ENCODE measurements at regions not wholly inside any gene's neighbourhood (a gene's known extent, or its start where the extent isn't known, plus 50 kb on each side); places are given as distances from the start of the nearest gene placed in this dataset.

DNA sequence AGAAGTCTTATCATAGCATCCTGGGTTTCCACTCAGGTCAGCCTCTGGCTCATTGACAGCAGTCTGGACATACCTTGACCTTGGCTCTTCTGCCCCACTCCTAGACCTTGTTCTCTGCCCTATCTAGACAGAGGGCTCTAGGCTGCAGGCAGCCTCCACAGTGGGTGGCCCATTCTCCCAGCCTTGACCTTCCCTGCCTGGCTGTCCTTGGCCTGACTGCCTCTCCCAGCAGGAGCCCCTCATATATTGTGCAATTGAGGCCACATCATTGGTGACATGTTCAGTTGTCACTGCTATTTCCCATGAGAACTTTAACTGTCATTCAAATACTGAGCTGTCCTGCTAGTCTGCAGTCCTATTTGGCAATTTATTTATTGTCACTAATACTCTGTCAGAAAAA, 503.4 kb downstream of the PLXNA4 start:
- no peak for DNase-seq (ENCODE audit: low read depth in 3 of 3)

DNA sequence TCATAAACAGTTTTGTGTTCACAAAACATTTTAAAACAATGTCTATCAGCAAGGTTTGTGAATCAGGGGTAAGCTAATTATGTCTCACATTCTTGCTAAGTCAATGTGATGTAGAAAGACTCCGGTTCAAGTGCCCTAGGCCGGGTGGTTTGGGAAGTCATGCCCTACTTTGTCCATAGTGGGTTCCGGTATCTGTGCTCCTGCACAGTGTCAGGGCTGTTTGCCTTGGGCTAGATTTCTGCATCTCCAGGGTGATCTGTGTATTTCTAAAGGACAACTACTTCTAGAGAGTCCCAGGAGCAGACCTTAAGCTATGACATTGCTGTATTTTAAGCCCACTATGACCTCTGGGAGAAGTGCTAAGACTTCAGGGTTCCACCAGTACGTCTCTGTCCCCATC, 504.1 kb downstream of the PLXNA4 start:
- no peak for DNase-seq (ENCODE audit: low read depth in 3 of 3)

DNA sequence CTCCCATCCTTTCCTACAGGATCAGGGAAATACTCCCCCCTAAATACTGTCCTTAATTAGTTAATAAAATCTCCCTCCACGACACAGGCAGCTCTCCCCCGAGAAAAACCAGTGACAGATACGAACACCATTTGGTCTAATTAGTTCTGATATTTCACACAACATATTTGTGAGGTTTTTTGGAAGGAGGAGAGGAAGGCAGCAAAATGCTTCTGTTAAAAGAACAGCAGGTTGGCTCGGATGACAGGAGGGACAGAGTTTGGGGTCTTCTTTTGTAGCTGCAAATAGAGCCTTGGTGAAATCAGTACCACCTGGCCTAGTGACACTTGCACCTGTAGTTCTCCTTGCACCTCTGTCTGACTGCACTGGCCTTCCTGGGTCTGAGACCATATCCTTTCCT, 507.0 kb downstream of the PLXNA4 start:
- DNase-seq (ENCODE audit: low read depth in 3 of 3): no peak

DNA sequence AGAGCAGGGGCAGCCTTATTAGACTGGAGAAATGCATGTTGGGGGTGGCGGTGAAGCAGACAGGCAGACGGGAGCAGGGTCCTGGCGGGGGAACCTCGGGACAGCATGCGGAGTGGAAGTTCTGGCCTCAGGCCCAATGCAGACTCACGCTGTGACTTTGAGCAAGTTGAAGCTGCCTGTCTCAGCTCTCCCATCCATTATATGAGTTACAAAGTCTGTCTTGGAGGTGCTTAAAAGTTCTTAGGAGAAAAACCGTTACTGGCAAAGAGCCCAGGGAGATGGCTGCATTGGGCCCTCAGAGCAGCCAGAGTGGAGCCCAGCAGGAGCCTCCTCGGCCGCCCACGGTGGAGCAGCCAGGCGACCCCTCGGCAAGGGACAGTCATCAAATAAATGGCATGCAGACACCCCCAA, 509.5 kb downstream of the PLXNA4 start:
- DNase-seq (ENCODE audit: low read depth in 3 of 3): no peak

DNA sequence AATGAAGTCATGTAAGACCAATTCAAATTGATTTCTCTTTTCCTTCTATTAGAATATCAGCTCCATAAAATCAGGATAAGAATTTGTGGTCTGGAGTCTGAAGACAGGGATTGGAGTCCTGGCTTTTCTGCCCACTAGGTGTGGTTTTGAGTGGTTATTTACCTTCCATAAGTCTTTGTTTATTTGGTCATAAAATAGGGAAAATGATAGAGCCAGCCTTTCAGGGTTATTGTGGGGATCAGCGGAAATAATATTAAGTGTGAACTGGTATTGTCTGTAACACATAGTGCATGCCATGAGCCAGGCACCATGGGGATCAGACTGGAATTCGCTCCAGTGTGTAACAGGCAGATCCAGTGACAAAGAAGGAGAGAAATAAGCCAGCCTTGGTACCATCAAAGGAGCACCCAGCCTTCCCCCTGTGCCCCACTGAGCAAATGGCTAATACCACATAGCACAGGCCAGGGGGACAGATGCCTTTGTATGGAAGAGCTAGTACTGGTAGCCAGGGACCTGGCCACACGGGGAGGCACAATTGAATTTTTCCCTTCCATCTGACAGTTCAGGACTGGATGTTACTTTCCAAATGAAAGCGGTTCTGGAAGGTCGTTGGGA, 509.7 kb upstream of the PODXL start:
- no peak for DNase-seq (ENCODE audit: low read depth in 3 of 3)

DNA sequence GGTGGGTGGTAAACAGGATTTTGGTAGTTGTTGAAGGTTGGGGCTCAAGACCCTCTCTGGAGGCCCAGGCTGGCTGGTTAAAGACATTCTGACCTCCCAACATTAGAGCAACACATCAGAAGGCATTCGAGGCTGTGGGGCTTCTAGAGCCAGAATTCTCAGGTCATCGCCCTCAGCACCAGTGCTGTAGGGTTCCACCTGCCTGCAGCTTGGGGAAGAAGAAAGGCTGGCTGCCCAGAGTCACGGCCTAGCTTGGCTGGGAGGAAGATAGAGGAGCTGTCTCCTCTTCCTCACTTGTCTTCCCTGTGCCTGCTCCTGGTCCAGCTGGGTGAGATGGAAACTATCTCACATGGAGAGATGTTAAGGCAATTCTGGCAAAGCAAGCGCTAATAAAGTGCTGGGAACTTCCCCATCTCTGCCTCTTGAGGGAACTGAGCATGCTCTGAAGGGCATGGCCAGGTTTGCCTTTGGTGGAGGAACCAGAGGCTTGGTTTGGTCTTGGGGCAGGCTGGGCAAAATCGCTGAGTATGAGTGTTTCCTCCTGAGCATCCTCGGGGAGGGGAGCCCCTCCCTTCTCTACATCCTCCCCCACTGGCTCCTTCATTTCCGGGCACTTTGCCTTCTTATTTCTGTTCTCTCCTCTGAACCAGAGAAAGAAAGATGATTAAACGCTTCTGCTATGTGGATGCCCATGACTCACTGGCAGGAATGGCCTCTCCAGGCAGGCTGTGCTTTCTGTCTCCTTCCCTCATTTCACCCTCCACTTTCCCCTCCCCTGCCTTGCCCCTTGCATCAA, 509.0 kb upstream of the PODXL start:
- DNase-seq (ENCODE audit: low read depth in 3 of 3): no peak

DNA sequence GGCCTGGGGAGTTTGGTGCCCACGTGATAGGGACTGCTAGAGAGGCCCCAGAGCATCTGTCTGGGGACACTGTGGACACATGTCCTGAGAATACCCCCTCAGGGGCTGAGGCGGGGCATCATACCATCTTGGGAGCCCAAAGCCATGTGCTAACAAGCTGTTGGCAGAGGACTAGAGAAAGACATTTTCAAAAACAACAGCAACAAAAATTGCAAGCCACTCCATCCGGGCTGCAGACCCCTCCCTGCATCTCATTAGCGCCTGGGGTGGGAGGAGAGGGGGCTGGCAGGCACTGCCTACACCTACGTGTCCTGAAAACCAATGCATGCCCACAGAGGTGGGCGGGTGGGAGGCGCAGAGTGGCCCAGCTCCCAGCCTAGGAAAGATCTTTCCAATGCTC, 507.4 kb upstream of the PODXL start:
- no peak for DNase-seq (ENCODE audit: low read depth in 3 of 3)

DNA sequence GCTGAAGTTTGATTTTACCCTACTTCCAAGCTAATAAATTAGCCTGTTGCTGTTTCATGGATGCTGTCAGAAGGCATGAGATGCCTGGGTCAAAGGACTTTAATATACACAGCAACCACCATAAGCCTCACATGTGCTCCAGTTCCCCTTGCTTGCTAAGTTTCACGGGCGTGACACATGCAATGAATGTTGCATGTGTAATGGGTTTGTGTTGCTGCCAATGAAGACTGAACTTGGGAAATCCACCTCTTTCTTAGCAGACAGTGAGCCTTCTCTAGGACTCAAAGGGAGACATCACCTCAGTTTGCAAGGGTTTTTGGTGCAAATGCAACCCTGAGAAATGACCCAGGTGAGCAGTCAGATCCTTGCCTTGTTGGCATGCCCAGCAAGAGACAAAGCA, 505.5 kb upstream of the PODXL start:
- no peak for DNase-seq (ENCODE audit: low read depth in 3 of 3)

DNA sequence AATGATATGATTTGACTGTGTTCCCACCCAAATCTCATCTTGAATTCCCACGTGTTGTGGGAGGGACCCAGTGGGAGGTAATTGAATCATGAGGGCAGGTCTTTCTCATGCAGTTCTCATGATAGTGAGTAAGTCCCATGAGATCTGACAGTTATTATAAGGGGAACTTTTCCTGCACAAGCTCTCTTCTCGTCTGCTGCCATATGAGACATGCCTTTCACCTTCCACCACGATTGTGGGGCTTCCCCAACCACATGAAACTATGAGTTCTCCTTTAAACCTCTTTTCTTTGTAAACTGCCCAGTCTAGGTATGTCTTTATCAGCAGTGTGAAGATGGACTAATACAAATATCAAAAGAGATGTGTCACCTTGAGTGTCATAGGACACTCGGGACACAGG, 502.7 kb upstream of the PODXL start:
- no peak for DNase-seq (ENCODE audit: low read depth in 3 of 3)

DNA sequence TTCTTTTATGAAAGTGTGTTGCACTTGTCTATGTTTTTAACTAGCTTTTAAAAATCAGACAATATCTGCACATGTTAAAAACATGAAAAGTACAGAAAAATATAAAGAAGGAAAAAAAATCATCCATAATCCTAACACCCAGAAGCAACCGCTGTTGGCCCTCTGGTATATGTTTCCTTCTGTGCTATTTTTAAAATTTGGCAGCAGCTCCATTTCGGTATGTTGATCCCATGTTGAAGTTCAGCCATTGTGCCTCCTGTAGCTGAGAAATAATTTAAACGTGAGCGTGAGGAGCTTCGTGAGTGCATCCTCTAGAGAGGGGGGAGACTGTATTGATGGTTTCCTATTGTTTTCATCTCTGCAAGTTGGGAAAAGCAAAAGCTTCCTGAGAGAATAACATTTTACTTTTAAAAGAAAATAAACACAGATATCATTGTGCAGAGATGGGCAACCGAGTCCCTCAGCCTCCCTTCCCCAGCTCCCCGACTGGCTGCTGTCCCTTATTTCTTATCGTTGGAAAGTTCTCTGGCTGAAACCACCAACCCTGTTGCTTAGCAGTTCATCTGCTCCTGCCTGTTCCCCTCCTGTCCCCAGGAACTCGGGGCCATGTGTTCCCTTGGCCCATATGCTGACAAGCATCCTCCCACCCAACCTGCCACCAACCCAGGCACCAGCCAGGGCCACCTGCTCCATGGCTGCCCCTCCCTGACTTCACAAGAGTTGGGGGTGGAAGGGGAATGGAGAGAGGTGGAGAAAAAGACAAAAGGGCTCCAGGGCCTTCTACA, 499.1 kb upstream of the PODXL start:
- DNase-seq (ENCODE audit: low read depth in 3 of 3): no peak

DNA sequence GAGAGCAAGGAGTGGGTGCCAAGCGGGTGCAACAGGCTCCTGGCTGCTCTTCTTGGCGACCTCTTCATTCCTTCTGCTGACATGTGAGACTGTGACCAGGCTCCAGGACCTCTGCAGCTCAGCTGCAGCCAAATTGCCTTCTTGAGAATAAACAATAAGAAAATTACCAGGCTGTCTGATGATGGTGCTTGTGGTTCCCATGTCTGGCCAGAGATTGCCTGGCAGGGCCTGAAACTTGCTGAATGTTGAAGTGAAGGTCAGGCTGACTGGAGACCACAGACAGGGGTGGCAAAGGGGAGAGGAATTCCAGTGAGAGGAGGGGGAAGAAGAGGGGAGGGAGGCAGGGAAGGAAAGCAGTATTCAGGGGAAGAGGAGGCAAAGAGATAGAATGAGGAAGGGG, 497.4 kb upstream of the PODXL start:
- DNase-seq (ENCODE audit: low read depth in 3 of 3): no peak

DNA sequence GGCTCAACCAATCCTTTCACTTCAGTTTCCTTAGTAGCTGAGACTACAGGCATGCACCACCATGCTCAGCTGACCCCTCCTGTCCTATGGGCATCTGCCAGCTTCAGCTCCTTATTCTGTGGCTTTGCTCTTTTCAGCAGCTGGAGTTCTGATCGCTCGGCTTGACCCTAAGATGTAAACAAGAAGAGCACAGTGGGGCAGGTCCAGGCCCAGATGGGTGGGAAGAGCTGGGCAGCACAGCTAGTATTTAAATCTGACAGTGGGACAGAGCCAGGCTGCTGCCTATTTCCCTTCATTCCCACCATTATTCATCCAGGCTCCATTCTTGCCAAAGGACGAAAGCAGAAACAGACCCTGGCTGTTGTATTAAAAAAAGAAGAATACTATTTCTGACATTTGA, 494.9 kb upstream of the PODXL start:
- DNase-seq (ENCODE audit: low read depth in 3 of 3): no peak

DNA sequence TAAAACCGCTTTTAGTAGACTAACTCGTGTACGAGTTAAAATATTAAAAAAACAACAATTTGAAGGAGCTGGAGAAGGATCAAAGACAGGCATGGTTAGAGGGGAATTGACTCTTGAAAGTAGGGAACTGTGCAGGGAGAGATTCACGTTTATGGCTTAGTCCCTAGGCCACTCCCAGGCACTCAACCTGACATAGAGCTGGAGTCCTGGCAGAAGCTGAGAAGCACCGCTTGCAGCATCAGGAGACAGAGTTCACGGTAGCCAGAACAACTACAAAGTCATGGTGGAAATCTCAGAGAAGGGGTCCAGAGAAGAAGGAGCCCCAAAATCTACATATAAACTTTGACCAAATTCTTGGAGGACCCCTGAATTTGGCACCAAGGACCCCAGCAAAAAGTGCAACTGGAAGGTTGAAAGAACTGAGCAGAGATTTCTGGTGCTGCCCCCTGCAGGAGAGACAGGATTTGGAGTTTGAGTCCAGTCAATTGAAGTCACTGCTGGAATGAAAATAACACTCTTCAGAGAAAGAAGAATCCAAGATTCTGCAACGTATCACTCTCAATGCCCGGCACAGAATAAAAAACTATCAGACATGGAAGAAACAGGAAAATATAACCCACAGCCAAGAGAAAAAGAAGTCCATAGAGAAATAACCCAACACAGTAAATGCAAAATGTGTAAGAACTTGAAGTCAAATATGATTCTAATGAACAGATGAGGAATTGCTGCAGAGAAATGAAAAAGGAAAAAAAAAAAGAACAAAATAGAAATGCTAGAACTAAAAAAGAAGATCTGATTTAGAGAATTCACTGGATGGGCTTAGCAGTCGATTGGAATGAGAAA, 493.3 kb upstream of the PODXL start:
- DNase-seq (ENCODE audit: low read depth in 3 of 3): peak in 1 of 3 donors; percentile 7

DNA sequence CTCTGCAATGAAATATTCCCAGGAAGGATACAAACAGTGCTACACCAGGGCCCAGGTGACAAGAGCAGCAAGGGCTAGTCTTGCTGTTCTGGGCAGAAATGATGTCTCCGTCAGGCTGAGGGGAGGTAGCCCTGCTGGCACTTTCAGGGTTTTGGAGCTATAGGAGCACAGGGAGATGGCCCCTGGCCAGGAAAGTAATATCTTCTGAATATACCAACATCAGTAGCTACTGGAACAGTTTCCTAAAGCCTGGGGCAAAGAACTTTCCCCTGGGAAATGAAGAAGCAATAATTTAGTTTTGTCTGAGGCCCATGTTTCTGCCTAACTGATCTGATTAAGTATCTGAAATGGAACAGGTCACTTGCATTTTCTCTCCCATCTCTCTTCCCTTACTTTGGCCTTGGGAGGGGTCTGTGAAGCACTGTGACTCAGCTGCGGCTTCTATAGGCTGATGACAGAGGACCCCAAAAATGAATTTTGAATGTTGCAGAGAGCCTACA, 489.1 kb upstream of the PODXL start:
- no peak for DNase-seq (ENCODE audit: low read depth in 3 of 3)

DNA sequence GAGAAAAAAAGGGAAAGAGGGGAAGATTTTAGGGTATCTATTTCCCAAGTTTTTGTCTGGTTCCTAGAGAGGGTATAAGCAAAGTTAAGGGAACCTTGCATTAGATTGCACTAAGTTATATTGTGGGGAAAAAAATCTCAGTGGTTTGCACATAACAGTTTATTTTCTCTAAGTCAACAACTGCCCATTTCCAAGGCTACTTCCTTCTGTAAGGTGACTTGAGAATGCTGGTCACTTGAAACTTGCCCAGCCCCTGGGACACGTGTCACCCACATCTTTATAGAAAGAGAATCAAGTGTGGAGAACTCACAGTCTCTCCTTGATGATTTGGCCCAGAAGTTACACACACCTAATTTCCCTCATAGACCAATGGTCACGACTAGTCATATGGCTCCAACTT, 488.6 kb upstream of the PODXL start:
- DNase-seq (ENCODE audit: low read depth in 3 of 3): no peak

DNA sequence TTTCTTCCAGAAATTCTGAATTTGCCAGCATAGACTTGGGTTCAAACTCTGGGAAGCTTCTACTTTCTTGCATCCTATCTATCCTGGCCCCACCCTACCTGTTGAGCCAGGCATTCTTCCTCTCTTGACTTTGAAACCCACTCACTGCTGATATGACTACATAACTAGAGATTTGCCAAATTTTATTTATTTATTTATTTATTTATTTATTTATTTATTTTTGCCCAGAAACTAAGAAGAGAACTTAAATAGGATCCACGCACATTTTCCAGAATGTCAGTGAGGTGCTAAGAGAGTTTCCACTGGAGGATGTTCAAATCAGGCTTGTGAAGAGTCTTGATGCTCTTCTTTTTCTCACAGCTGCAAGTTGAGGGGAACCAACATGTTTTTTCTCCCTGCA, 487.8 kb upstream of the PODXL start:
- DNase-seq (ENCODE audit: low read depth in 3 of 3): no peak

DNA sequence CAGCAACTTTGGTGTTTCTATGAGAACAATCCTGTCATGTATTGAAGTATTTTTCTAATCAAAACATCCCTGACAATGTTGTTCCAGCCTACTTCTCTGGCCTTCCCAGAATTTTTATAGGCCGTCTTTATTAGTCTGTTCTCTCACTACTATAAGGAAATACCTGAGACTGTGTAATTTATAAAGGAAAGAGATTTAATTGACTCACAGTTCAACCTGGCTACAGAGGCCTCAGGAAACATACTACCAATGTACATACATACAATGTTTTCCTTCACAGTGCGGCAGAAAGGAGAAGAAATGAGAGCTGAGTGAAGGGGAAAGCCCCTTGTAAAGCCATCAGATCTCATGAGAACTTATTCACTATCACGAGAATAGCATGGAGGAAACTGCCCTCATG, 484.7 kb upstream of the PODXL start:
- no peak for DNase-seq (ENCODE audit: low read depth in 3 of 3)

DNA sequence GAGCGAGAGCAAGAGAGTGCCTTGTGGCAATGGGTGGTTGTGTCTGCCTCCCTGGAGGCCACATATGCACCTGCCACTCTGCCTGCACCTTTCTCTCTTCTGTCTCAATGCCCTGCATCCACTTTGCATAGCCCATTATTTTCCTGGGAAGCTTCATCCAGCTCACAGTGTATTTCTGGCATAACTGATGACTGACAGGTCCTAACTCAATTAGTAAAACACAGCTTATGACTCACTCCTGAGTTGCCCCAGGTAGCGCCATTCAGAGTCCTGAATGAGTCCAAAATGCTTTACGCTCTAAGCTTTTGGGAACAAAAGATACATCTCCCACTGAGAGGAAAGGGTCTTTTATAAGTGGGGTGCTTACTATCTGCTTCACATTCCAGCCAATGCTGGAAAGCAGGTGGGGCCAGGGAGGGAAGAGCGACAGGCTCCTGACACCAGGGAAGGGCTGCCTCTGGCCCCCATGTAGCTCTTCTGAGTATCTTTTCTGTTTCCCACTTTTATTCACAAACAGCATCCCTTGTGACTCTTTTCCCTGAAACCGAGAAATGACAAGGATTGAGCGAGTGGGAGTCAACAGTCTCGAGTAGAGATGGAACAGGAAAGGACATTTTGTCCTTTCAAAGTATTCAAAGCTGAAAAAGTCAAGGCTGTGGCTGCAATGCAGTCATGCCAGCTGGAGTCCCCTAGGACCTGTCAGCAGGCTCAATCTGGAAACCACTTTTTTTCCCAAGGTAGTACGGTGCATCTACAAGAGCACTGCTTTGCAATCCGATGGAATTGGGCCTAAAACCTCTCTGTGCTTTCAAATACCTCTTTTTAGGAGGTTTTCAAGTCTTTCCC, 479.3 kb upstream of the PODXL start:
- DNase-seq (ENCODE audit: low read depth in 3 of 3): no peak

DNA sequence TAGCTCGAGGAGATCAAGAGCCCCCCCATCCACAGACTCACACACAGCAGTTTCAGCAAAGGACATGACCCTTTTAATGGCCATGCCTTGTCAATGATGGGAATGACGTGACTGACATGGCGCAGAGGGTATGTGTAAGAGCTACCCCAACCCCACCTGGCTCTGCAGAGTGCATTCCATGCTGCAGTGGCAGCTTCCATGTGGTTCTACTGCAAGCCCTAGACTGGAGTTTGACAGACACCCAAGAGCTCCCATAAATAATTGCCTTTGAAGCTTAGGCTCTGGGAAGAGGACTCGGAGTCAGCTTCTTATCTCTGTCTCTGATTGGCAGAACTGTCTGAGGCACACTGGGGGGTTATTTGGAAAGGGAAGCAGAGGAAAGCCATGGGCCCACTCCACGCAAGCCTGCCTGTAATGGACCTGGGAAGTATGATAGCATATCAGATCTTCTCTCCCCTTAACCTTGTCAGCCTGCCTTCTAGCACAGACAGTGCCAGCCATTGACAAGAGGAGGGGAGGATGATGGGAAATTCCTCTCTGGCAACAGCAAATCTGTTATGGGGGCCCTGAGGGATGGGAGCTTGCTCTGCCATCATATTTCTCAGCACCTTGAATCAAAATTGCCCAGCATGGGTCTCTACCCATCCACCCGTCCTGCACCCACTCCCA, 478.5 kb upstream of the PODXL start:
- no peak for DNase-seq (ENCODE audit: low read depth in 3 of 3)

DNA sequence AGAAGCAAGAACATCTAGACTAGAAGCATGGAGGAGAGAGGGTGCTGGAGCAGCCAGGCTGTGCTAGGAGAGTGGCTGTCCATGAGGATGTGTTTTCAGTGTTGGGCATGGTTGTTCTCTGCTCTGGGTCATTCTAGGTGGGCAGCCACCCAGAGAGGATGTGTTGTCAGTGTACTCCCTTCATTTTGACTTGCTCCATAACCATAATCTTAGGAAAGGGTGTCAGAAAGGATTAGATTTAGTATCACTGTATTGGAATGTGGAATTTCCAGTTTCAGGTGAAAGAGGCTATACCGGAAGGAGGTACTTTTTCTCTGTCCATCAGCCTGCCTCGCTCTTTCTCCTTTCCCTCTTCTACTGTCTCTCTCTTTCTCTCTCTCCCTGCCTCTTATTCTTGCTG, 474.5 kb upstream of the PODXL start:
- DNase-seq (ENCODE audit: low read depth in 3 of 3): no peak

Data from stimulated activated CD4-positive, alpha-beta T cell treated with anti-CD3 and anti-CD28 coated beads, TNF-alpha, amount 100 ng/mL, for 48 hours (primary cell).